ENCODE measurements at regions not wholly inside any gene's neighbourhood (a gene's known extent, or its start where the extent isn't known, plus 50 kb on each side); places are given as distances from the start of the nearest gene placed in this dataset. TPM values are rescaled to one million over a fixed set of nuclear protein-coding genes. Genes with fewer than 3 reads are reported as not detected.

- intact Hi-C loops (cut with DNase I; ENCODE audit: low total_unique reads) = no loop called here
These were observed 75.9 kb upstream of the RGS6 start for GRCh38 chr14:71856199-71856919.

GRCh38 chr14:71863049-71863448, 69.2 kb upstream of the RGS6 start:
- H3K27ac ChIP-seq = no peak overlapping the region
- intact Hi-C loops (cut with DNase I; ENCODE audit: low total_unique reads) = no loop called here
- no peak for DNase-seq
- H3K9me3 ChIP-seq = no peaks in the 10 kb centered on the region
- H3K27me3 ChIP-seq = no peaks in the 10 kb centered on the region
- no peaks in the 10 kb centered on the region for H3K4me1 ChIP-seq
- no peaks in the 10 kb centered on the region for H3K36me3 ChIP-seq
- no peak for TF ChIP-seq CTCF (IDR thresholded peaks at IDR 0.05)
- TF ChIP-seq POLR2A (IDR thresholded peaks at IDR 0.05) = no peak
- H3K4me3 ChIP-seq = no peak overlapping the region

More at GRCh38 chr14:71856199-71856919, 75.9 kb upstream of the RGS6 start:
- H3K9me3 ChIP-seq = no peaks in the 10 kb centered on the region
- TF ChIP-seq POLR2A (IDR thresholded peaks at IDR 0.05) (no peak), CTCF (IDR thresholded peaks at IDR 0.05) (no peak)
- DNase-seq = no peak
- H3K36me3 ChIP-seq = no peaks in the 10 kb centered on the region
- no peak overlapping the region for H3K4me3 ChIP-seq
- no peaks in the 10 kb centered on the region for H3K4me1 ChIP-seq
- H3K27me3 ChIP-seq = no peaks in the 10 kb centered on the region
- H3K27ac ChIP-seq = no peak overlapping the region

- Histone ChIP-seq H3K27ac (no peak overlapping the region), H3K4me1 (no peaks in the 10 kb centered on the region), H3K9me3 (no peaks in the 10 kb centered on the region), H3K4me3 (no peak overlapping the region), H3K36me3 (no peaks in the 10 kb centered on the region), H3K27me3 (no peaks in the 10 kb centered on the region)
- DNase-seq = no peak
- intact Hi-C loops (cut with DNase I; ENCODE audit: low total_unique reads) = no loop called here
- TF ChIP-seq CTCF (IDR thresholded peaks at IDR 0.05) (no peak), POLR2A (IDR thresholded peaks at IDR 0.05) (no peak)
These were observed 68.5 kb upstream of the RGS6 start for GRCh38 chr14:71863766-71864165.

Small RNA genes lying in the stretch of these regions (small RNA-seq; reads per million reads assigned to genes)
- gene RN7SL683P = not detected
- not detected for gene SNORD56B

Data from uterus (tissue), 3 donors.